ENCODE measurements at regions not wholly inside any gene's neighbourhood (a gene's known extent, or its start where the extent isn't known, plus 50 kb on each side); places are given as distances from the start of the nearest gene placed in this dataset.

- TF ChIP-seq HOXA7 (CRISPR knock-in tag; IDR thresholded peaks at IDR 0.05; ENCODE audit: borderline replicate concordance): no peak
- TF ChIP-seq MZF1 (tag by site-specific recombination; IDR thresholded peaks at IDR 0.05; ENCODE audit: borderline replicate concordance): no peak
- no peak for TF ChIP-seq ATF2 (tag by site-specific recombination; IDR thresholded peaks at IDR 0.05; ENCODE audit: low read depth)
- TF ChIP-seq CTCF (tag by site-specific recombination; IDR thresholded peaks at IDR 0.05): no peak
- TF ChIP-seq ZNF501 (tag by site-specific recombination; IDR thresholded peaks at IDR 0.05): no peak
- TF ChIP-seq ZNF274 (IDR thresholded peaks at IDR 0.05; ENCODE audit: low read length): no peak
- no peak for TF ChIP-seq ZNF274 (tag by site-specific recombination; IDR thresholded peaks at IDR 0.05; ENCODE audit: borderline replicate concordance)
- TF ChIP-seq BCL11A (tag by site-specific recombination; IDR thresholded peaks at IDR 0.05; ENCODE audit: low read depth): no peak
- no peak for TF ChIP-seq ZNF792 (tag by site-specific recombination; IDR thresholded peaks at IDR 0.05)
- no peak for TF ChIP-seq ZBTB26 (tag by site-specific recombination; optimal IDR thresholded peaks at IDR 0.05)
- TF ChIP-seq ZNF416 (tag by site-specific recombination; IDR thresholded peaks at IDR 0.05): no peak
- TF ChIP-seq PRDM6 (tag by site-specific recombination; IDR thresholded peaks at IDR 0.05): no peak
- no peak for TF ChIP-seq TCF7L2 (IDR thresholded peaks at IDR 0.05; ENCODE audit: borderline replicate concordance, low read depth, low read length)
- TF ChIP-seq ELK4 (IDR thresholded peaks at IDR 0.05; ENCODE audit: borderline replicate concordance, low read depth, low read length): no peak
Measured at GRCh38 chr7:67990716-67991115, 994.1 kb downstream of the TYW1 start.

All from HEK293 (cell line).